Body of pancreas (tissue), 4 donors: ENCODE measurements at regions not wholly inside any gene's neighbourhood (a gene's known extent, or its start where the extent isn't known, plus 50 kb on each side); places are given as distances from the start of the nearest gene placed in this dataset.

Experiments
- ATAC-seq: fragments of 150-250 bp; one replicate; pipeline ENCODE4 v1.9.1; 2016
- DNase-seq, 4 donors: peaks; one replicate each; pipeline ENCODE4 v3.0.0-alpha.2; 2019
- H3K27ac ChIP-seq, 4 donors: fragments of 200-600 bp; sonication (generic); 1 replicate in 3 of 4; 2 replicates in 1 of 4; pipeline versions ENCODE4 v1.5.1 to v1.6.1; 2016 to 2019; ENCODE audit warnings: mild to moderate bottlenecking in 1 of 4, mixed read lengths in 1 of 4, moderate library complexity in 1 of 4
- H3K27me3 ChIP-seq, 2 donors: fragments of 200-600 bp; sonication (generic); one replicate each; pipeline ENCODE4 v1.6.0; 2016; ENCODE audit warnings: mild to moderate bottlenecking in 1 of 2
- H3K36me3 ChIP-seq, 2 donors: fragments of 200-600 bp; sonication (generic); replicated peaks in 1 of 2; 2 replicates each; pipeline ENCODE4 v1.5.1; 2016; ENCODE audit warnings: low read depth in 2 of 2; ENCODE audit not compliant: insufficient read depth in 1 of 2
- H3K4me1 ChIP-seq: fragments of 200-600 bp; sonication (generic); one replicate; pipeline ENCODE4 v1.6.0; 2016
- H3K4me3 ChIP-seq, 2 donors: fragments of 200-600 bp; sonication (generic); 1 replicate in 1 of 2; 2 replicates in 1 of 2; pipeline ENCODE4 v1.5.1; 2016 to 2019
- H3K9me3 ChIP-seq, 3 donors: fragments of 200-600 bp; sonication (generic); 1 replicate in 2 of 3; 2 replicates in 1 of 3; pipeline ENCODE4 v1.5.1; 2016
- CTCF ChIP-seq, 7 experiments: fragments of 450-650 bp in 4 of 7; fragments of 200-600 bp in 3 of 7; sonication (generic) in 3 of 7; IDR thresholded peaks; one replicate each; pipeline ENCODE4 v1.5.1; 2016 to 2019; ENCODE audit warnings: antibody characterized with exemption in 7 of 7
- POLR2A ChIP-seq, 3 donors: fragments of 450-650 bp; IDR thresholded peaks; one replicate each; pipeline ENCODE4 v1.6.1; 2016; ENCODE audit warnings: antibody characterized with exemption in 3 of 3, mild to moderate bottlenecking in 2 of 3
- WGBS, 2 donors: methylation state at CpG; one replicate each; pipeline ENCODE4 v1.1.5; 2017; 5-methylcytosine and 5-hydroxymethylcytosine counted together
- intact Hi-C: fragments of 100-400 bp; cut with DNase I; formaldehyde crosslinking; loops from one replicate; pipeline ENCODE4 v1.15.1; 2023

DNA sequence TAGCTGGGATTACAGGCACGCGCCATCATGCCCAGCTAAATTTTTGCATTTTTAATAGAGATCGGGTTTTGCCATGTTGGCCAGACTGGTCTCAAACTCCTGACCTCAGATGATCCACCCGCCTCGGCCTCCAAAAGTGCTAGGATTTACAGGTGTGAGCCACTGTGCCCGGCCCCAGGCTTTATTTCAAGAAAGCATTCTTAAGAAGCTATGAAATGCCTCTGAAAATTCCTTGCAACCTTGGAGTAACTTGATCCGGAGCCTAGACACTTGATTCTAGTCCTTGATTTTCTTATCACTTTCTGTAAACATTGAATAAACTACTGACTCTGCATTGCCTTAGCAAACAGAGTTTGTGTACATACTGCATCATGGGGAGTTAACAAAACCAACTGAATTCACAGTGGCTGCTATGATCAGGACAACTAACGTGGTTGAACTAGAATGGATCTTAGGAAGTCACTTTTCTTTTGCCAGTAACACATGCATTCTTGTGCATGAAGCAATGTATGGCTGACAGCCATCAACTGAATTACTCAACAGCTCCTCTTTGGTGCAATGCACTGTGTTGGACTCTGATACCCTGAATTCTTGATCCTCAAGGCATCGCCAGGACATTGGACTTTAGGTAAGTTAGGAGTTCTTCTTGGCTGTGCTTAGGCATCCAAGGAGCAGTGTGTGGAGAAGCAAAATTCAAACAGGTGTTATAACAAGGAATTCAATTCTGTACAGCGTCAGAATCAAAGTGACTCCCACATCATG is 102.8 kb upstream of the TMEM170B start:
- intact Hi-C loops, result no loop called here
- H3K27ac ChIP-seq, result peak overlapping the region in 2 of 4 donors; percentile 22 to 35
- no peak overlapping the region for H3K4me3 ChIP-seq
- H3K36me3 ChIP-seq, result no peaks in the 10 kb centered on the region
- DNase-seq (peak; percentile 26 to 49 (median 36)), ATAC-seq (peak; percentile 80)
- H3K4me1 ChIP-seq, result peaks cover 20% of the 10 kb centered on the region
- TF ChIP-seq CTCF (IDR thresholded peaks at IDR 0.05), result no peak
- TF ChIP-seq POLR2A (IDR thresholded peaks at IDR 0.05), result no peak
- no peaks in the 10 kb centered on the region for H3K27me3 ChIP-seq
- 39 to 55% methylated on average over 10 of the region's 10 CpGs for WGBS, 2 donors
- no peaks in the 10 kb centered on the region for H3K9me3 ChIP-seq

DNA sequence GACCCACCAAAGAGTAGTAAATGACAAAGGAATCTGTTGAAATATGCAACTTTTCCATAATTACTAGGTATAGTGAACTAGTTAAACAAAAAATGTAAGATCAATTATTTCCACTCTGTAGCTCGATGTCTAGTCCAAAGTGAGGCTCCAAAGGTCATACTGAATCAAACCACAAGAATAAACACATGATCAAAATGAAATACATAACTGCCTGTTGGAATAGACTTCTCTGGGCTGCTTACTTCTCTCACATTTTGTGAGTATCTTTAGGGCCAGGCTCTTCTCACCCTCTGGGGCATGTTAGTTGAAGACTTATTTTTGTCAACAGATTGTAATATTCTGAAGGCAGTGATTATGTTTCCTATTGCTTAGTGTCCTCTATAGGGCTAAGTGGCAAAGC is 103.7 kb upstream of the TMEM170B start:
- ATAC-seq, result no peak
- peak overlapping the region in 3 of 4 donors; percentile 22 to 48 (median 35) for H3K27ac ChIP-seq

DNA sequence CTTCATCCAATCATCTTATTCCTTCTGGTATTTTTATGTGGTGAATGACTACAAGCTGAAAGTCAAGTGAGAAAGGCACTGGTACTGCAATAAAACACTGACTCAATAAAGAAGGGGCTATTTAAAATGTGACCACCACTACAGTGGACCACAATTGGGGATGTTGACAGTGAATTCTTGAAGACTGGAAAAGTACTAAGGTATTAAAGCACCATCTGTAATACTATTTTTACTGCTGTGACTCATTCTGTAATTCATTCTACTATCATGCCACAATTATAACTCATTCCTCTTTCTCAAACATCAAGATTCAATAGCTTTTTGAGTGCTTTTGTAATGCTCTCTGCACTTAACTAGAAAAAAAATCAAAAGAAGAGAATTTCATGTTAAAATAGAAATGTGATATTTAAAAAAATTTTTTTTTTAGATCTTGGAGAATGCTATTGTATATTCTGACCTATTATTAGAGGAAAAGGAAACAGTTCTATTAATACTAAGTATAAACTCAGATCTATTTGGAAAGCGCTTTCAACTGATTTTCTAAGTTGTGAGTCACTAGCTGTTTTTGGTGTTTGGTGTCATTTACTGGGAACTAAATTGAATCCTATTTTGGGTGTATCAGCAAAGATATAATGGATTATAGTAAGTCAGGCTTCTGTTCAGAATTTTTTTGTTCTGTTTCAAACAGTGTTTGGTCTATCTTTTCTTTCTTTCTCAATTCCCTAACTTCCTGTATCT is 104.7 kb upstream of the TMEM170B start:
- ATAC-seq (no peak), DNase-seq (no peak)
- H3K4me3 ChIP-seq, result no peak overlapping the region
- TF ChIP-seq POLR2A (IDR thresholded peaks at IDR 0.05) (no peak), CTCF (IDR thresholded peaks at IDR 0.05) (no peak)
- intact Hi-C loops, result no loop called here
- 63 to 86% methylated on average over 1 of the region's 1 CpG for WGBS, 2 donors
- H3K27ac ChIP-seq, result peak overlapping the region in 2 of 4 donors; percentile 27 to 35
- no peaks in the 10 kb centered on the region for H3K9me3 ChIP-seq
- H3K27me3 ChIP-seq, result no peaks in the 10 kb centered on the region
- H3K36me3 ChIP-seq, result no peaks in the 10 kb centered on the region
- H3K4me1 ChIP-seq, result peaks cover 20% of the 10 kb centered on the region

More for the DNA sequence above, 103.7 kb upstream of the TMEM170B start:
- no peaks in the 10 kb centered on the region for H3K36me3 ChIP-seq
- TF ChIP-seq POLR2A (IDR thresholded peaks at IDR 0.05) (no peak), CTCF (IDR thresholded peaks at IDR 0.05) (no peak)
- H3K9me3 ChIP-seq, result no peaks in the 10 kb centered on the region
- no peak for DNase-seq
- WGBS, 2 donors, result 3 to 8% methylated on average over 1 of the region's 1 CpG
- no peaks in the 10 kb centered on the region for H3K27me3 ChIP-seq
- H3K4me1 ChIP-seq, result peaks cover 20% of the 10 kb centered on the region
- intact Hi-C loops, result no loop called here
- no peak overlapping the region for H3K4me3 ChIP-seq

DNA sequence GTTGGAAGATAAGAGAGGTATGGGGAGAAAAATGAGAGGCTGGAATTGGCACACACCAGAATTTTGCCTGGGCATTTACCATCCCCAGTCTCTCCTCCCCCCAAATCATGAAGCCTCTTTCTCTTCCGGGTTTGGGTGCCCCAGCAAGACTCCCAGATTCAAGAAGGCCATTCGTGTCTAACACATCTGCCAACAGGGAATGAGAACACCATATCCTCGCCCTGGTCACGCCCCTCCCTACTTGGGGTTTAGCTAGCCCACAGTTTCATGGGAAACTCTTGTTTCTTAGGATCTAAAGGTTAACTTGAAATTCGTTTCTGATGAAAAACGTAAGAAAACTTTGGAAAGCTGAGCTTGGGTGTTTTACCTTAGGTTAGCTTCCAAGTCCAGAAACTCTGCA is 105.5 kb upstream of the TMEM170B start:
- TF ChIP-seq POLR2A (IDR thresholded peaks at IDR 0.05) (no peak), CTCF (IDR thresholded peaks at IDR 0.05) (no peak)
- intact Hi-C loops, result no loop called here
- Histone ChIP-seq H3K4me3 (no peak overlapping the region), H3K27me3 (no peaks in the 10 kb centered on the region), H3K27ac (no peak overlapping the region), H3K36me3 (no peaks in the 10 kb centered on the region), H3K4me1 (peaks cover 20% of the 10 kb centered on the region), H3K9me3 (no peaks in the 10 kb centered on the region)
- 76 to 88% methylated on average over 6 of the region's 6 CpGs for WGBS, 2 donors
- ATAC-seq, result no peak
- no peak for DNase-seq
